ENCODE measurements at regions not wholly inside any gene's neighbourhood (a gene's known extent, or its start where the extent isn't known, plus 50 kb on each side); places are given as distances from the start of the nearest gene placed in this dataset.

- BruUV-seq (replicated peaks): no TSS peak
Observed at GRCh38 chr5:107272509-107272908, 398.2 kb downstream of the EFNA5 start.

More at GRCh38 chr5:107272509-107272908, 398.2 kb downstream of the EFNA5 start:
- ChIA-PET CTCF (interaction anchor here (0.6 kb wide), 1 partner anchor 79 kb away, joined by 3 read pairs; no protein-coding TSS in a partner anchor), POLR2A (no interaction called here)
- H3K9me1 ChIP-seq (replicated peaks; ENCODE audit: control insufficient read depth, extremely low read depth, insufficient read depth, low read length): no peaks in the 10 kb centered on the region
- H4K20me1 ChIP-seq (replicated peaks; ENCODE audit: control insufficient read depth, extremely low read depth, insufficient read depth, low read length): no peaks in the 10 kb centered on the region
- intact Hi-C loops (cut with micrococcal nuclease): no loop called here
- no peak overlapping the region for H3K4me3 ChIP-seq (replicated peaks in 1 of 3; ENCODE audit: insufficient read depth in 1 of 3, low read depth in 1 of 3, low read length in 3 of 3)
- H2AFZ ChIP-seq (ENCODE audit: low read depth, low read length): no peak overlapping the region
- no peaks in the 10 kb centered on the region for H3K79me2 ChIP-seq (ENCODE audit: control insufficient read depth, insufficient read depth, low read length)
- FAIRE-seq (no peak), DNase-seq (ENCODE audit: low read depth, low spot score) (no peak)
- H3K4me1 ChIP-seq (ENCODE audit: control insufficient read depth, extremely low read depth, insufficient read depth, low read length): peaks cover 3% of the 10 kb centered on the region
- dilution Hi-C loops (cut with MboI; ENCODE audit: extremely low pct_ligation_motif_present, low sequenced_read_pairs): no loop called here
- H3K27me3 ChIP-seq (ENCODE audit: control insufficient read depth in 2 of 2, insufficient read depth in 2 of 2, low read length in 2 of 2): no peaks in the 10 kb centered on the region
- TF ChIP-seq POLR2A (IDR thresholded peaks at IDR 0.05; ENCODE audit: low read depth, low read length): no peak
- TF ChIP-seq POLR2AphosphoS5 (IDR thresholded peaks at IDR 0.05; ENCODE audit: insufficient read depth, low read depth, low read length): no peak
- no peak for TF ChIP-seq MAX (IDR thresholded peaks at IDR 0.05; ENCODE audit: insufficient read depth, insufficient read length)
- TF ChIP-seq JUN (IDR thresholded peaks at IDR 0.05; ENCODE audit: borderline replicate concordance, insufficient read depth, insufficient read length, low read depth): no peak
- TF ChIP-seq MYC (IDR thresholded peaks at IDR 0.05; ENCODE audit: low read depth, low read length): no peak
- TF ChIP-seq FOS (IDR thresholded peaks at IDR 0.05; ENCODE audit: borderline replicate concordance, insufficient read depth, low read length): no peak
- no peak for TF ChIP-seq EZH2 (IDR thresholded peaks at IDR 0.05; ENCODE audit: borderline replicate concordance, low read depth, low read length, severe bottlenecking)
- TF ChIP-seq GATA2 (IDR thresholded peaks at IDR 0.05; ENCODE audit: insufficient read depth, insufficient read length, low read depth, low read length): no peak
- TF ChIP-seq, protein P1, sequence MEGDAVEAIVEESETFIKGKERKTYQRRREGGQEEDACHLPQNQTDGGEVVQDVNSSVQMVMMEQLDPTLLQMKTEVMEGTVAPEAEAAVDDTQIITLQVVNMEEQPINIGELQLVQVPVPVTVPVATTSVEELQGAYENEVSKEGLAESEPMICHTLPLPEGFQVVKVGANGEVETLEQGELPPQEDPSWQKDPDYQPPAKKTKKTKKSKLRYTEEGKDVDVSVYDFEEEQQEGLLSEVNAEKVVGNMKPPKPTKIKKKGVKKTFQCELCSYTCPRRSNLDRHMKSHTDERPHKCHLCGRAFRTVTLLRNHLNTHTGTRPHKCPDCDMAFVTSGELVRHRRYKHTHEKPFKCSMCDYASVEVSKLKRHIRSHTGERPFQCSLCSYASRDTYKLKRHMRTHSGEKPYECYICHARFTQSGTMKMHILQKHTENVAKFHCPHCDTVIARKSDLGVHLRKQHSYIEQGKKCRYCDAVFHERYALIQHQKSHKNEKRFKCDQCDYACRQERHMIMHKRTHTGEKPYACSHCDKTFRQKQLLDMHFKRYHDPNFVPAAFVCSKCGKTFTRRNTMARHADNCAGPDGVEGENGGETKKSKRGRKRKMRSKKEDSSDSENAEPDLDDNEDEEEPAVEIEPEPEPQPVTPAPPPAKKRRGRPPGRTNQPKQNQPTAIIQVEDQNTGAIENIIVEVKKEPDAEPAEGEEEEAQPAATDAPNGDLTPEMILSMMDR (IDR thresholded peaks at IDR 0.05; ENCODE audit: extremely low read depth in 1 of 2, insufficient read depth in 1 of 2, low read depth in 1 of 2, low read length in 2 of 2): no peak
- no peaks in the 10 kb centered on the region for H3K9me3 ChIP-seq (replicated peaks; ENCODE audit: control insufficient read depth, insufficient read depth, low read length)
- H3K4me2 ChIP-seq (ENCODE audit: insufficient read depth, low read length): no peak overlapping the region
- H3K36me3 ChIP-seq (ENCODE audit: control insufficient read depth in 2 of 2, extremely low read depth in 1 of 2, insufficient read depth in 2 of 2, low read length in 2 of 2): no peaks in the 10 kb centered on the region
- H3K9ac ChIP-seq (replicated peaks; ENCODE audit: extremely low read depth, insufficient read depth, low read length): no peak overlapping the region
- H3K27ac ChIP-seq (ENCODE audit: insufficient read depth, low read depth, low read length): no peak overlapping the region

Data from endothelial cell of umbilical vein (primary cell).